GM23338 (cell line): ENCODE measurements at regions not wholly inside any gene's neighbourhood (a gene's known extent, or its start where the extent isn't known, plus 50 kb on each side); places are given as distances from the start of the nearest gene placed in this dataset.

Source experiments
- ATAC-seq: fragments of 200-7000 bp; cut with Tn5 transposase; 3 replicates; pipeline ENCODE4 v1.9.1; 2020
- DNase-seq: peaks from one replicate; pipeline ENCODE4 v3.0.0-alpha.2; 2015; ENCODE audit warnings: low spot score
- H2AFZ ChIP-seq: fragments of 200-600 bp; sonication (generic); 2 replicates; pipeline ENCODE4 v1.8.0; 2016; ENCODE audit warnings: antibody characterized with exemption, mild to moderate bottlenecking, moderate library complexity
- H3F3A ChIP-seq: fragments of 200-600 bp; sonication (generic); replicated peaks from 2 replicates; pipeline ENCODE4 v1.8.0; 2017; ENCODE audit warnings: antibody characterized with exemption, mixed run types, low read depth
- H3K27ac ChIP-seq: fragments of 200-600 bp; sonication (generic); 2 replicates; pipeline ENCODE4 v1.6.1; 2016; ENCODE audit warnings: low read depth
- H3K27me3 ChIP-seq: fragments of 200-600 bp; sonication (generic); 2 replicates; pipeline ENCODE4 v1.8.0; 2016; ENCODE audit warnings: mild to moderate bottlenecking, mixed run types, moderate library complexity; ENCODE audit not compliant: insufficient read depth
- H3K36me3 ChIP-seq: fragments of 200-600 bp; sonication (generic); 2 replicates; pipeline ENCODE4 v1.8.0; 2016; ENCODE audit warnings: mild to moderate bottlenecking; ENCODE audit not compliant: insufficient read depth
- H3K4me1 ChIP-seq: fragments of 200-600 bp; sonication (generic); 2 replicates; pipeline ENCODE4 v1.8.0; 2016; ENCODE audit warnings: mild to moderate bottlenecking, moderate library complexity; ENCODE audit not compliant: insufficient read depth
- H3K4me2 ChIP-seq: fragments of 200-600 bp; sonication (generic); 2 replicates; pipeline ENCODE4 v1.7.1; 2017; ENCODE audit warnings: mixed run types
- H3K4me3 ChIP-seq: fragments of 200-600 bp; sonication (generic); 2 replicates; pipeline ENCODE4 v1.6.1; 2016; ENCODE audit warnings: mixed run types
- H3K79me2 ChIP-seq: fragments of 200-600 bp; sonication (generic); replicated peaks from 2 replicates; pipeline ENCODE4 v1.8.0; 2017; ENCODE audit warnings: mild to moderate bottlenecking; ENCODE audit not compliant: insufficient read depth
- H3K9me2 ChIP-seq: fragments of 200-600 bp; sonication (generic); 2 replicates; pipeline ENCODE4 v1.8.0; 2017; ENCODE audit not compliant: insufficient read depth
- H4K20me1 ChIP-seq: fragments of 200-600 bp; sonication (generic); replicated peaks from 2 replicates; pipeline ENCODE4 v1.8.0; 2017; ENCODE audit warnings: mild to moderate bottlenecking; ENCODE audit not compliant: insufficient read depth
- H3K27ac Mint-ChIP-seq: 2 replicates; pipeline ENCODE4 v1.8.0; 2020; ENCODE audit warnings: inconsistent platforms, mild to moderate bottlenecking, moderate library complexity, mixed read lengths
- H3K27me3 Mint-ChIP-seq: 3 replicates; pipeline ENCODE4 v1.8.0; 2022; ENCODE audit warnings: low read depth, mild to moderate bottlenecking, moderate library complexity, mixed read lengths, inconsistent platforms; ENCODE audit not compliant: insufficient read depth, poor library complexity
- H3K36me3 Mint-ChIP-seq: 3 replicates; pipeline ENCODE4 v1.8.0; 2021; ENCODE audit warnings: low read depth, mild to moderate bottlenecking, inconsistent platforms, moderate library complexity, mixed read lengths
- H3K4me1 Mint-ChIP-seq: 3 replicates; pipeline ENCODE4 v1.8.0; 2020; ENCODE audit warnings: mild to moderate bottlenecking, inconsistent platforms, mixed read lengths
- H3K4me3 Mint-ChIP-seq: 3 replicates; pipeline ENCODE4 v1.8.0; 2021; ENCODE audit warnings: moderate library complexity, mild to moderate bottlenecking, inconsistent platforms, mixed read lengths
- H3K9me3 Mint-ChIP-seq: 3 replicates; pipeline ENCODE4 v1.8.0; 2020; ENCODE audit warnings: moderate library complexity, mild to moderate bottlenecking, inconsistent platforms, mixed read lengths
- ETS1 ChIP-seq: IDR thresholded peaks from 2 replicates; pipeline ENCODE4 v1.6.1; 2016; ENCODE audit warnings: antibody characterized with exemption
- JUNB ChIP-seq: IDR thresholded peaks from one replicate; pipeline ENCODE4 v1.6.1; 2016; ENCODE audit warnings: antibody characterized with exemption; ENCODE audit not compliant: unreplicated experiment
- NANOG ChIP-seq: IDR thresholded peaks from 2 replicates; pipeline ENCODE4 v1.6.1; 2016; ENCODE audit warnings: antibody characterized with exemption, borderline replicate concordance
- POLR2AphosphoS5 ChIP-seq: IDR thresholded peaks from 2 replicates; pipeline ENCODE4 v1.6.1; 2016; ENCODE audit warnings: antibody characterized with exemption, low read depth
- REST ChIP-seq: IDR thresholded peaks from one replicate; pipeline ENCODE4 v1.6.1; 2018; ENCODE audit warnings: antibody characterized with exemption; ENCODE audit not compliant: unreplicated experiment
- STAT1 ChIP-seq: IDR thresholded peaks from one replicate; pipeline ENCODE4 v1.6.1; 2016; ENCODE audit warnings: antibody characterized with exemption; ENCODE audit not compliant: unreplicated experiment
- ZNF114 ChIP-seq: fragments of 250-450 bp; sonication (Bioruptor Pico); IDR thresholded peaks from 2 replicates; pipeline ENCODE4 v1.5.0; 2020; ENCODE audit warnings: mild to moderate bottlenecking, moderate library complexity
- ZNF331 ChIP-seq: fragments of 250-450 bp; sonication (Bioruptor Pico); IDR thresholded peaks from 2 replicates; pipeline ENCODE4 v1.5.0; 2020; ENCODE audit warnings: low read depth, mild to moderate bottlenecking, moderate library complexity
- ZNF462 ChIP-seq: fragments of 250-450 bp; sonication (Bioruptor Pico); IDR thresholded peaks from 2 replicates; pipeline ENCODE4 v1.5.0; 2020; ENCODE audit warnings: mild to moderate bottlenecking, moderate library complexity

- TF ChIP-seq ZNF462 (CRISPR knock-in tag): no peak
- TF ChIP-seq JUNB: no peak
- TF ChIP-seq POLR2AphosphoS5: no peak
- TF ChIP-seq ETS1: no peak
- no peak for TF ChIP-seq ZNF331 (CRISPR knock-in tag)
- TF ChIP-seq ZNF114 (CRISPR knock-in tag): no peak
- TF ChIP-seq STAT1: no peak
- TF ChIP-seq NANOG: no peak
These were observed 149.7 kb upstream of the KLHL29 start (continued) for GRCh38 chr2:23235292-23235691.

- Mint-ChIP-seq H3K27me3 (peaks cover 10% of the 10 kb centered on the region), H3K4me3 (no peak overlapping the region), H3K4me1 (peaks cover 4% of the 10 kb centered on the region), H3K9me3 (peaks cover 9% of the 10 kb centered on the region; the same call in 2 of the 3 replicates), H3K27ac (no peak overlapping the region), H3K36me3 (peaks cover 13% of the 10 kb centered on the region; the same call in 2 of the 3 replicates)
- H3K4me3 ChIP-seq: no peak overlapping the region
- no peaks in the 10 kb centered on the region for H3K36me3 ChIP-seq
- peaks cover 4% of the 10 kb centered on the region; the same call in 1 of the 2 replicates for H3K4me1 ChIP-seq
- no peak overlapping the region for H2AFZ ChIP-seq
- H3K4me2 ChIP-seq: no peak overlapping the region
- 0 out of 2 replicates have a peak, but pooled peaks cover 3% of the 10 kb centered on the region for H3K9me2 ChIP-seq
- no peaks in the 10 kb centered on the region for H3K27me3 ChIP-seq
- ATAC-seq (no peak), DNase-seq (no peak)
- no peak overlapping the region for H3K27ac ChIP-seq
- no peaks in the 10 kb centered on the region for H4K20me1 ChIP-seq
- no peaks in the 10 kb centered on the region for H3K79me2 ChIP-seq
- H3F3A ChIP-seq: no peaks in the 10 kb centered on the region
- TF ChIP-seq ETS1: no peak
- TF ChIP-seq ZNF331 (CRISPR knock-in tag): no peak
- no peak for TF ChIP-seq REST
- TF ChIP-seq POLR2AphosphoS5: no peak
- TF ChIP-seq ZNF114 (CRISPR knock-in tag): no peak
- TF ChIP-seq STAT1: no peak
These were observed 149.2 kb upstream of the KLHL29 start for GRCh38 chr2:23235736-23236135.
